OCI-LY1 (cell line): ENCODE measurements at regions not wholly inside any gene's neighbourhood (a gene's known extent, or its start where the extent isn't known, plus 50 kb on each side); places are given as distances from the start of the nearest gene placed in this dataset.

Experiments used
- EZH2 ChIP-seq: fragments of 200-600 bp; sonication (generic), shearing (Covaris generic); IDR thresholded peaks from 2 replicates; pipeline ENCODE4 v1.8.0; 2017; ENCODE audit warnings: borderline replicate concordance, mixed run types, mild to moderate bottlenecking, antibody characterized with exemption, low read length, moderate library complexity, mixed read lengths
- TF ChIP-seq, protein P1 (sequence below): fragments of 200-600 bp; sonication (generic), shearing (Covaris generic); IDR thresholded peaks from 2 replicates; pipeline ENCODE4 v1.5.1; 2017; ENCODE audit warnings: mild to moderate bottlenecking, antibody characterized with exemption, low read length, moderate library complexity, mixed read lengths

- no peak for TF ChIP-seq EZH2
- TF ChIP-seq, protein P1, sequence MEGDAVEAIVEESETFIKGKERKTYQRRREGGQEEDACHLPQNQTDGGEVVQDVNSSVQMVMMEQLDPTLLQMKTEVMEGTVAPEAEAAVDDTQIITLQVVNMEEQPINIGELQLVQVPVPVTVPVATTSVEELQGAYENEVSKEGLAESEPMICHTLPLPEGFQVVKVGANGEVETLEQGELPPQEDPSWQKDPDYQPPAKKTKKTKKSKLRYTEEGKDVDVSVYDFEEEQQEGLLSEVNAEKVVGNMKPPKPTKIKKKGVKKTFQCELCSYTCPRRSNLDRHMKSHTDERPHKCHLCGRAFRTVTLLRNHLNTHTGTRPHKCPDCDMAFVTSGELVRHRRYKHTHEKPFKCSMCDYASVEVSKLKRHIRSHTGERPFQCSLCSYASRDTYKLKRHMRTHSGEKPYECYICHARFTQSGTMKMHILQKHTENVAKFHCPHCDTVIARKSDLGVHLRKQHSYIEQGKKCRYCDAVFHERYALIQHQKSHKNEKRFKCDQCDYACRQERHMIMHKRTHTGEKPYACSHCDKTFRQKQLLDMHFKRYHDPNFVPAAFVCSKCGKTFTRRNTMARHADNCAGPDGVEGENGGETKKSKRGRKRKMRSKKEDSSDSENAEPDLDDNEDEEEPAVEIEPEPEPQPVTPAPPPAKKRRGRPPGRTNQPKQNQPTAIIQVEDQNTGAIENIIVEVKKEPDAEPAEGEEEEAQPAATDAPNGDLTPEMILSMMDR, result no peak
These were observed 138.8 kb upstream of the DCAF8L1 start for GRCh38 chrX:28120072-28120471.
